ENCODE measurements at regions not wholly inside any gene's neighbourhood (a gene's known extent, or its start where the extent isn't known, plus 50 kb on each side); places are given as distances from the start of the nearest gene placed in this dataset.

GRCh38 chr4:141962486-141962885 is 326.1 kb downstream of the IL15 start:
- TF ChIP-seq CTCF (IDR thresholded peaks at IDR 0.05; ENCODE audit: insufficient read depth, low read length, poor library complexity, severe bottlenecking), result no peak
- H3K27me3 ChIP-seq (replicated peaks; ENCODE audit: control insufficient read depth, insufficient read depth, low read length), result no peaks in the 10 kb centered on the region
- no peak for DNase-seq (ENCODE audit: extremely low read depth, insufficient read length)
- no peaks in the 10 kb centered on the region for H3K36me3 ChIP-seq (ENCODE audit: control insufficient read depth, insufficient read depth, low read length)
- H3K4me3 ChIP-seq (replicated peaks; ENCODE audit: low read depth, low read length), result no peak overlapping the region

GRCh38 chr4:141971869-141972268 is 335.5 kb downstream of the IL15 start:
- no peaks in the 10 kb centered on the region for H3K36me3 ChIP-seq (ENCODE audit: control insufficient read depth, insufficient read depth, low read length)
- TF ChIP-seq CTCF (IDR thresholded peaks at IDR 0.05; ENCODE audit: insufficient read depth, low read length, poor library complexity, severe bottlenecking), result no peak
- no peaks in the 10 kb centered on the region for H3K27me3 ChIP-seq (replicated peaks; ENCODE audit: control insufficient read depth, insufficient read depth, low read length)
- no peak overlapping the region for H3K4me3 ChIP-seq (replicated peaks; ENCODE audit: low read depth, low read length)
- no peak for DNase-seq (ENCODE audit: extremely low read depth, insufficient read length)

GRCh38 chr4:141972950-141973349 is 336.6 kb downstream of the IL15 start:
- H3K4me3 ChIP-seq (replicated peaks; ENCODE audit: low read depth, low read length), result no peak overlapping the region
- no peaks in the 10 kb centered on the region for H3K36me3 ChIP-seq (ENCODE audit: control insufficient read depth, insufficient read depth, low read length)
- DNase-seq (ENCODE audit: extremely low read depth, insufficient read length), result no peak
- no peak for TF ChIP-seq CTCF (IDR thresholded peaks at IDR 0.05; ENCODE audit: insufficient read depth, low read length, poor library complexity, severe bottlenecking)
- H3K27me3 ChIP-seq (replicated peaks; ENCODE audit: control insufficient read depth, insufficient read depth, low read length), result no peaks in the 10 kb centered on the region

Data from GM06990 (cell line).